Fibroblast of villous mesenchyme (primary cell): ENCODE measurements at regions not wholly inside any gene's neighbourhood (a gene's known extent, or its start where the extent isn't known, plus 50 kb on each side); places are given as distances from the start of the nearest gene placed in this dataset.

Source experiments
- DNase-seq: peaks from one replicate; pipeline ENCODE4 v3.0.0-alpha.2; 2010; ENCODE audit warnings: low read depth
- H3K4me3 ChIP-seq: 2 replicates; pipeline ENCODE4 v1.5.1; 2011; ENCODE audit warnings: low read depth, mild to moderate bottlenecking, low read length
- CTCF ChIP-seq: IDR thresholded peaks from 2 replicates; pipeline ENCODE4 v1.5.1; 2012; ENCODE audit warnings: low read depth, mild to moderate bottlenecking, low read length; ENCODE audit not compliant: insufficient read depth

DNA sequence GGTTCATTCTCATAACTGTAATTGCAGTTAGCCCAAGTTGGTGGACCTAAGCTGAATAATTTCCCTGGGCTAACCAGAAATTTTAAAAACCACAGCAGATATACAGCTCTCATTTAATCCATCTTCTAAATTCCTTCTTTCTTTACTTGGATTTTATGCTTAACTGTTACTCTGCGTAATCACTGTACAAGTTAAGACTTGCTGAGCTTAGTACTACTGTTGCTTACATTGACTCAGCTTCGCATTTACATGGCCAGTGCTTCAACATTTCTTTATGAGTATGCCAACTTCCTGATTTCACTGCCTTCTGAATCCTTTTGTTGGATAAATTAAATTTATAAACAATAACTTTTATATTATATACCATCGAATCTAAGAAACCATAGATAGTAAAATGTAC is 147.4 kb downstream of the SLC38A4 start:
- no peak for TF ChIP-seq CTCF
- DNase-seq = peak; percentile 51
- no peak overlapping the region for H3K4me3 ChIP-seq

- peak; percentile 54 for DNase-seq
- no peak overlapping the region for H3K4me3 ChIP-seq
- TF ChIP-seq CTCF = peak; percentile 51
Observed at GRCh38 chr12:46677749-46678148, 148.0 kb downstream of the SLC38A4 start.

GRCh38 chr12:46676797-46677520 is 148.8 kb downstream of the SLC38A4 start:
- H3K4me3 ChIP-seq = no peak overlapping the region
- DNase-seq = no peak
- no peak for TF ChIP-seq CTCF

DNA sequence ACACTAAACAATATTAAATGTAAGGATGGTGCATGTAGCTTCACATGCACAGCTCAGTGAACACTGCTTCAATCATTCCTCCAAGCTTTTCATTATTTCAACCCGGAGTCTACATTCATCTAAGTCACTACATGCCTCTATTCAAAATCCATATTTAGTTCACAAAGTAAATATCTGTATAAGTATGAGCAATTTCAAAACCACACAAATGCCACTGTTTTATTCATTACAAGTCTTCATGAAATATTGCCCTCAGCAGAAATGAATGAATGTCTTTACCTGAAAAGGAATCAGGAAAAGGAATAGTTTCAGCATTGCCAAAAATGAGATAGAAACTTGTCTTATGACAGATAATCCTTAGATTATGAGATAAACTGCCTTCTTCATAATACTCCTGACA is 149.4 kb downstream of the SLC38A4 start:
- no peak overlapping the region for H3K4me3 ChIP-seq
- no peak for DNase-seq
- TF ChIP-seq CTCF = no peak

DNA sequence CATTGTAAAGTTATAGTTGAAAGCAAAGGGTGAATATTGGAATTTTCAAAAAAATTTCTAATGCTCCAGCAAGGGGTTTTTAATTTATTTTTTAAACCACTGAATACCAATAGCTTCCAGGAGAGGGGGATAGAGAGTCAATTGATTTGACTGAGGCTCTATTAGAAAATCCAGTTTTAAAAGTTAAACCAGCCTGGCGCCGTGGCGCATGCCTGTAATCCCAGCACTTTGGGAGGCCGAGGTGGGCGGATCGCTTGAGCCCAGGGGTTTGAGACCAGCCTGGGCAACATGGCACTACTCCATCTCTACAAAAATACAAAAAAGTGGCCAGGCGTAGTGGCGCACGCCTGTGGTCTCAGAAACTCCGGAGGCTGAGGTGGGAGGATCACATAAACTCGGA is 150.1 kb downstream of the SLC38A4 start:
- DNase-seq = peak; percentile 56
- H3K4me3 ChIP-seq = no peak overlapping the region
- TF ChIP-seq CTCF = peak; percentile 60

DNA sequence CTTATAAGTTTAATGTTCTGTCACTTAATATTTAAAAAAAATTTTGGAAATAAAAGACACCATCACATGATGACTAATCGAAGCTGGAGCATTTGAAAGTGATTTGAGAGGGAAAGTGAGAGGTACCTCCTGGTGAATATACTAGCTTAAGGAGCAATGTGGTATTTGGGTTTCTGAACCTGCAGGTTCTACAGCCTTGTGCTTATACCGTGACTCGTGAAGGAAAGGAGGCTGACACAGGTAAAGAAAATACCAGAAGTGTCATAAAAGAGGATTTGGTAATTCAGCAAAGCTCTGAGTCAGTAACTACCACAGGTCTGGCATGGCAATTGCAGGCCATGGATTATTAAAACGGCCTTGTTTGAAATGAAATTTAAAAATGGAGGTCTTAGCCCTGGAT is 151.0 kb downstream of the SLC38A4 start:
- DNase-seq = no peak
- no peak overlapping the region for H3K4me3 ChIP-seq

More for the DNA sequence above, 151.0 kb downstream of the SLC38A4 start:
- no peak for TF ChIP-seq CTCF
